ENCODE measurements at regions not wholly inside any gene's neighbourhood (a gene's known extent, or its start where the extent isn't known, plus 50 kb on each side); places are given as distances from the start of the nearest gene placed in this dataset.

GRCh38 chr2:133954636-133955035 is 299.2 kb upstream of the MGAT5 start:
- H3K4me3 ChIP-seq (ENCODE audit: low read length) = no peak overlapping the region
- TF ChIP-seq ZNF274 (IDR thresholded peaks at IDR 0.05; ENCODE audit: low read depth, low read length) = no peak

GRCh38 chr2:133955169-133955568 is 298.7 kb upstream of the MGAT5 start:
- no peak overlapping the region for H3K4me3 ChIP-seq (ENCODE audit: low read length)
- no peak for TF ChIP-seq ZNF274 (IDR thresholded peaks at IDR 0.05; ENCODE audit: low read depth, low read length)

DNA sequence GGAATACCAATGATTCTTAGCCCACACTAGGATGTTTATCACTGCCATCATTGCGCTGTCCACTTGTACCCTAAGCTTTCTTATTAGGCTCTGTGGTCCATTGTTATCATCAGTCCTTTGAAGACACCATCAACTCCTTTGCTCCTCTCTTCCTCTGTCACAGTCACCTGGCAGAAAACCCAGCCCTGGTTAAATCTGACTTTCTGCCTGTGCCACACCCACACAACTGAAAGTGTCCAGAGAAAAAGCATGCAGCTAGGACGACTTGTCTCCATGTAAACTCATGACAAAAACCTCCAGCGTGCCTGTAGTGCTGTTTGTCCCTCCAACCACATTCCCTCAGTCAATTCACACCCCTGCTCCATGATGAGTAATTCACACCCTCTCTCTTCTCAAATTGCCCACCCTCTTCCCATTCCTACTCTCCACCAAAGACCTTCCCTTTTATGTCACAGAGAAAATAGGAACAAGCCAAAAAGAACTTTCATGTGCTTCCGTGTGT is 297.4 kb upstream of the MGAT5 start:
- no peak for TF ChIP-seq ZNF274 (IDR thresholded peaks at IDR 0.05; ENCODE audit: low read depth, low read length)
- no peak overlapping the region for H3K4me3 ChIP-seq (ENCODE audit: low read length)

GRCh38 chr2:133957724-133958480 is 296.0 kb upstream of the MGAT5 start:
- no peak for TF ChIP-seq ZNF274 (IDR thresholded peaks at IDR 0.05; ENCODE audit: low read depth, low read length)

DNA sequence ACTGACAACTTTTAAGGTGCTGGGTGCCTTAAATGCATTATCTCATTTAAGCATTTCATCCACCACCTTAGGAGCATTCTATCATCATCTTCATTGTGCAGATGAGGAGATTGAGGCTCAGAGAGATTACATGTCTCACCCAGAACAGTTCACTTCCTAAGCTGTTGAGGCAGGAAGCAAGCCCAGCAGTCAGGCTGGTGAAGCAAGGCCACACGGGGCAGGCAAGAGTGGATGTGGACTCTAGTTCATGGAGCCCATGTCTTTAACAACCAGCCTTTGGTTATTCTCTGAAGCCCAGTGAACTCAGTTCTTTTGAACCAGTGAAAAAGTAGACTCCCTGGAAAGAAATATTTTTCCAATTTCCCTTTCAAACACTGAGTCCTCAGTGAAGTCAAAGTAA is 294.8 kb upstream of the MGAT5 start:
- H3K4me3 ChIP-seq (ENCODE audit: low read length) = no peak overlapping the region
- no peak for TF ChIP-seq ZNF274 (IDR thresholded peaks at IDR 0.05; ENCODE audit: low read depth, low read length)

More at GRCh38 chr2:133957724-133958480, 296.0 kb upstream of the MGAT5 start:
- H3K4me3 ChIP-seq (ENCODE audit: low read length) = no peak overlapping the region

- TF ChIP-seq ZNF274 (IDR thresholded peaks at IDR 0.05; ENCODE audit: low read depth, low read length) = no peak
- no peak overlapping the region for H3K4me3 ChIP-seq (ENCODE audit: low read length)
Observed at GRCh38 chr2:133966720-133967304, 287.1 kb upstream of the MGAT5 start.

DNA sequence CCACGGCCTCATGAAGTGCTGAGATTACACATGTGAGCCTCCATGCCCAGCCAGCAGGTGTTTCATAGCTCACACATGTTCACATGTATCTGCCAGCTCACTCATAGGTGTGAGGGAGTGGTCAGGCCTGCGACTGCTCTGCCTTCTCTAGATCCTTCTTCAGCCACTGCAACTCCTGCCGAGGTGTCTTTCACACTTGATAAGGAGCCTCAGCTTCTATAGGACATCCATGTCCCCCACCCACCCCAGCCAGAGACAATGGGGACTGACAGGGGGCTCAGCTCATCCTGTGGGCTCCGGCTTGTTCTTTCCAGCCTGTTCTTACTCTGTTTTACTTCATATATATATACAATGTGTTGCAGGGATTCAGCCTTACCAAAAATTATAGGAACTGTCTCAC is 286.5 kb upstream of the MGAT5 start:
- no peak for TF ChIP-seq ZNF274 (IDR thresholded peaks at IDR 0.05; ENCODE audit: low read depth, low read length)

GRCh38 chr2:133968446-133968845 is 285.4 kb upstream of the MGAT5 start:
- no peak for TF ChIP-seq ZNF274 (IDR thresholded peaks at IDR 0.05; ENCODE audit: low read depth, low read length)
- no peak overlapping the region for H3K4me3 ChIP-seq (ENCODE audit: low read length)

More for the DNA sequence above, 286.5 kb upstream of the MGAT5 start:
- H3K4me3 ChIP-seq (ENCODE audit: low read length) = no peak overlapping the region

DNA sequence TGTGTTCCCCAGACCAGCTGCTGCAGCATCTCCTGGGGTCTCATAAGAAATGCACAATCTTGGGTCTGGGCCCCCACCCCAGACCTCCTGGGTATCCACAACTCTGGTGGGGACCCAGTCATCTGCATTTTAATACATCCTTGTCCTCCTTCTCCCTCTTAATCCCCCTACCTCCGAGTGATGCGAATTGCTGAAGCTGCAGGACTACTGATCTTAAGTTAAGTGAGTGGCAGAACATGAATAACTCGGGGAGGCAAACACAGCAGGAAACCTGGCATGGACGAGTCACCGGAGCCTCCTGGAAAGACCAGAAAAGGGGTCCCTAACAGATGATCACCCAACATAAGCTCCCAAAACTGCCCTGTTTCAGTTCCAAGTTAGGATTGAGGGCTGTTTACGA is 283.2 kb upstream of the MGAT5 start:
- TF ChIP-seq ZNF274 (IDR thresholded peaks at IDR 0.05; ENCODE audit: low read depth, low read length) = no peak
- H3K4me3 ChIP-seq (ENCODE audit: low read length) = no peak overlapping the region

- TF ChIP-seq ZNF274 (IDR thresholded peaks at IDR 0.05; ENCODE audit: low read depth, low read length) = no peak
- no peak overlapping the region for H3K4me3 ChIP-seq (ENCODE audit: low read length)
Observed at GRCh38 chr2:133972297-133972696, 281.6 kb upstream of the MGAT5 start.

- H3K4me3 ChIP-seq (ENCODE audit: low read length) = no peak overlapping the region
- TF ChIP-seq ZNF274 (IDR thresholded peaks at IDR 0.05; ENCODE audit: low read depth, low read length) = no peak
Observed at GRCh38 chr2:133972786-133973185, 281.1 kb upstream of the MGAT5 start.

DNA sequence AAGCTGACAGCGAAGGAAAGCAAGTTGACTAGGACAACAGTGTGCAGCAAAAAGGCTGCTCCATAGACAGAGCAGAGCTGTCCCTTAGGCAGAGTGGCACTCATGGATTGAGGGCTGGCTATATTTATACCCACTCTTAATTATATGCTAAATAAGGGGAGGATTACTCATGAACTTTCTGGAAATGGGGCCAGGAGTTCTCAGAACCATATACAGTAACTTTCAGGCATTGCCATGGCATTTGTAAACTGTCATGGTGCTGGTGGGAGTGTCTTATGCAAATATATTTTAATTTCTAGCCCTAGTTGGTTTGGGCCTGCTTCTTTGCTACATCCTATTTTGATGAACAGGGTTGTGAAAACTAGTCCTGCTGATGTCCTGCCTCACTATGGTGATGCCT is 279.5 kb upstream of the MGAT5 start:
- no peak for TF ChIP-seq ZNF274 (IDR thresholded peaks at IDR 0.05; ENCODE audit: low read depth, low read length)
- no peak overlapping the region for H3K4me3 ChIP-seq (ENCODE audit: low read length)

GRCh38 chr2:133975135-133975534 is 278.7 kb upstream of the MGAT5 start:
- no peak overlapping the region for H3K4me3 ChIP-seq (ENCODE audit: low read length)
- no peak for TF ChIP-seq ZNF274 (IDR thresholded peaks at IDR 0.05; ENCODE audit: low read depth, low read length)

GRCh38 chr2:133975676-133976428 is 278.0 kb upstream of the MGAT5 start:
- H3K4me3 ChIP-seq (ENCODE audit: low read length) = no peak overlapping the region
- TF ChIP-seq ZNF274 (IDR thresholded peaks at IDR 0.05; ENCODE audit: low read depth, low read length) = no peak

DNA sequence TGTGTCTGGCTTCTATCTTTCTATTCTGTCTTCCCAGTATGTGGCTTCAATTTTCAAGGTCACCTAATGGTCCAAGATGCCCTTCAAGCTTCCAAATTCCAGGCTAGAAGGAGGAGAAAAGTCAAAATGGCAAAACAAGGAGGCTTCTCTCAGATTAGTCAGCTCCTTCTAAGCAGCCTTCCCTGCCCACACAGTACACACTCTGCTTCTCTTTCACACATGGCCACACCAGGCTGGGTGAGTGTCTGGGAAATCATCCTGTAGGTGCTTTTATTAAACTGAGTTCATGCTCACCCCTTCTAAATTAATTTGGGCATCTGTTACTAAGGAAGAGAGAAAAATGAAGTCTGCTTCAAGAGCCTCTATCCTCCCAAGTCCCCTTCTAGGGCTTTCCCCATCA is 277.2 kb upstream of the MGAT5 start:
- H3K4me3 ChIP-seq (ENCODE audit: low read length) = no peak overlapping the region
- no peak for TF ChIP-seq ZNF274 (IDR thresholded peaks at IDR 0.05; ENCODE audit: low read depth, low read length)

Data from GM08714 (cell line).